Activated CD4-positive, alpha-beta T cell treated with anti-CD3 and anti-CD28 coated beads for 36 hours (primary cell): ENCODE measurements at regions not wholly inside any gene's neighbourhood (a gene's known extent, or its start where the extent isn't known, plus 50 kb on each side); places are given as distances from the start of the nearest gene placed in this dataset.
A peak's percentile ranks its signal among the peaks of the same experiment; 100 is the strongest.

ENCODE experiments used
- ATAC-seq: fragments of 200-7000 bp; cut with Tn5 transposase; one replicate; pipeline ENCODE4 v1.10.0; 2021; ENCODE audit warnings: mild to moderate bottlenecking, moderate library complexity
- CTCF ChIA-PET: fragments of 350-600 bp; sonication (Branson Sonifier 250); formaldehyde crosslinking; loops from one replicate; lab custom pipeline; 2021; ENCODE audit warnings: antibody characterized with exemption; lab: Charles Lee
- POLR2A ChIA-PET: fragments of 350-600 bp; sonication (Branson Sonifier 250); formaldehyde crosslinking; loops from one replicate; lab custom pipeline; 2021; ENCODE audit warnings: antibody characterized with exemption, inconsistent platforms; lab: Charles Lee
- DNase-seq: peaks from one replicate; pipeline ENCODE4 v3.0.0-alpha.2; 2020
- H3K27ac Mint-ChIP-seq: one replicate; pipeline ENCODE4 v1.8.0; 2021; ENCODE audit warnings: mixed read lengths
- H3K27me3 Mint-ChIP-seq: one replicate; pipeline ENCODE4 v1.8.0; 2021; ENCODE audit warnings: mixed read lengths
- H3K36me3 Mint-ChIP-seq: one replicate; pipeline ENCODE4 v1.8.0; 2021; ENCODE audit warnings: low read depth, mixed read lengths
- H3K4me1 Mint-ChIP-seq: one replicate; pipeline ENCODE4 v1.8.0; 2021; ENCODE audit warnings: mixed read lengths
- H3K4me3 Mint-ChIP-seq: one replicate; pipeline ENCODE4 v1.8.0; 2021; ENCODE audit warnings: mild to moderate bottlenecking, moderate library complexity, mixed read lengths
- H3K9me3 Mint-ChIP-seq: one replicate; pipeline ENCODE4 v1.8.0; 2021; ENCODE audit warnings: low read depth, mixed read lengths
- intact Hi-C, 2 experiments: fragments of 100-400 bp; cut with DNase I in 1 of 2; cut with micrococcal nuclease in 1 of 2; formaldehyde crosslinking; loops; one replicate each; pipeline versions ENCODE4 v1.14.2 to v1.15.1; 2022 to 2024; cut with DNase I, micrococcal nuclease

- DNase-seq, result no peak
- H3K4me1 Mint-ChIP-seq, result peaks cover 2% of the 10 kb centered on the region
- ATAC-seq, result no peak
- H3K9me3 Mint-ChIP-seq, result no peaks in the 10 kb centered on the region
- no peak overlapping the region for H3K4me3 Mint-ChIP-seq
- ChIA-PET POLR2A (no interaction called here), CTCF (no interaction called here)
- H3K27me3 Mint-ChIP-seq, result peaks cover 9% of the 10 kb centered on the region
- intact Hi-C loops, result no loop called here
- no peak overlapping the region for H3K27ac Mint-ChIP-seq
- H3K36me3 Mint-ChIP-seq, result no peaks in the 10 kb centered on the region
These were observed 303.6 kb upstream of the AKR1E2 start for GRCh38 chr10:4522296-4523000.

- ATAC-seq (no peak), DNase-seq (no peak)
- ChIA-PET POLR2A (no interaction called here), CTCF (no interaction called here)
- no peaks in the 10 kb centered on the region for H3K36me3 Mint-ChIP-seq
- peaks cover 3% of the 10 kb centered on the region for H3K9me3 Mint-ChIP-seq
- intact Hi-C loops, result no loop called here
- H3K27me3 Mint-ChIP-seq, result peaks cover 14% of the 10 kb centered on the region
- H3K4me3 Mint-ChIP-seq, result no peak overlapping the region
- no peak overlapping the region for H3K27ac Mint-ChIP-seq
- H3K4me1 Mint-ChIP-seq, result peaks cover 2% of the 10 kb centered on the region
These were observed 306.2 kb upstream of the AKR1E2 start for GRCh38 chr10:4519658-4520402.

- intact Hi-C loops, result no loop called here
- ATAC-seq (no peak), DNase-seq (no peak)
- H3K36me3 Mint-ChIP-seq, result no peaks in the 10 kb centered on the region
- H3K4me3 Mint-ChIP-seq, result no peak overlapping the region
- peaks cover 9% of the 10 kb centered on the region for H3K4me1 Mint-ChIP-seq
- POLR2A ChIA-PET, result no interaction called here
- CTCF ChIA-PET, result no interaction called here
- H3K27me3 Mint-ChIP-seq, result peaks cover 20% of the 10 kb centered on the region
- peaks cover 3% of the 10 kb centered on the region for H3K9me3 Mint-ChIP-seq
- H3K27ac Mint-ChIP-seq, result no peak overlapping the region
These were observed 308.3 kb upstream of the AKR1E2 start for GRCh38 chr10:4517746-4518145.

DNA sequence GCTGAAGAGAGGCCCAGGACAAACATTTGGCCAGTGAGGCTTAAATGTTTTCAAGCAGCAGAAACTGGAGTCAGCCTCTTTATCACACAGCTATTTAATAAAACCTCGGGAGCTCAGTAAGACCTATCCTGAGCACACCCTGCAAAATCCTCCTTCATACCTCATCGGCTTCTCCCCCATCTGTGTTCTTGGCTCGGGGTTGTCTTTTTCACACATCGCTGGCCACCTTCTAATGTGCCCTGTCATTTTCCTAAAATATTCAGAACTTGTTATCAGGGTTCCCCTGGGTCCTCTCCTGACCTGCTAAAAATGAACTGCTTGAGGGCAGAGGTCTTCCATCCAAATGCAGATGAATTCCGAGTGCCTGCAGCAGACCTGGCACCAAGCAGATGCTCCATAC is 310.3 kb upstream of the AKR1E2 start:
- POLR2A ChIA-PET, result no interaction called here
- no peak for ATAC-seq
- Mint-ChIP-seq H3K4me1 (peaks cover 9% of the 10 kb centered on the region), H3K9me3 (peaks cover 3% of the 10 kb centered on the region), H3K27ac (no peak overlapping the region), H3K27me3 (peaks cover 18% of the 10 kb centered on the region), H3K4me3 (no peak overlapping the region), H3K36me3 (no peaks in the 10 kb centered on the region)
- CTCF ChIA-PET, result no interaction called here
- no peak for DNase-seq
- intact Hi-C loops, result no loop called here

GRCh38 chr10:4514445-4515108 is 311.4 kb upstream of the AKR1E2 start:
- H3K27ac Mint-ChIP-seq, result no peak overlapping the region
- H3K9me3 Mint-ChIP-seq, result peaks cover 3% of the 10 kb centered on the region
- H3K36me3 Mint-ChIP-seq, result no peaks in the 10 kb centered on the region
- DNase-seq, result peak; percentile 21
- ChIA-PET POLR2A (no interaction called here), CTCF (interaction anchor here (1.1 kb wide), 1 partner anchor 175 kb away, joined by 3 read pairs; no protein-coding TSS in a partner anchor)
- peaks cover 7% of the 10 kb centered on the region for H3K4me1 Mint-ChIP-seq
- no peak overlapping the region for H3K4me3 Mint-ChIP-seq
- peaks cover 19% of the 10 kb centered on the region for H3K27me3 Mint-ChIP-seq
- intact Hi-C loops, result no loop called here
- ATAC-seq, result no peak

- no peak overlapping the region for H3K4me3 Mint-ChIP-seq
- H3K27ac Mint-ChIP-seq, result no peak overlapping the region
- ChIA-PET CTCF (no interaction called here), POLR2A (no interaction called here)
- peaks cover 12% of the 10 kb centered on the region for H3K27me3 Mint-ChIP-seq
- DNase-seq (peak; percentile 40), ATAC-seq (no peak)
- intact Hi-C loops, result loop anchor here in 1 of 2 experiments (2.0 kb wide), 1 partner anchor 144 kb away; no protein-coding TSS in a partner anchor
- peaks cover 3% of the 10 kb centered on the region for H3K9me3 Mint-ChIP-seq
- no peaks in the 10 kb centered on the region for H3K36me3 Mint-ChIP-seq
- H3K4me1 Mint-ChIP-seq, result peaks cover 7% of the 10 kb centered on the region
These were observed 313.3 kb upstream of the AKR1E2 start for GRCh38 chr10:4512671-4513240.

DNA sequence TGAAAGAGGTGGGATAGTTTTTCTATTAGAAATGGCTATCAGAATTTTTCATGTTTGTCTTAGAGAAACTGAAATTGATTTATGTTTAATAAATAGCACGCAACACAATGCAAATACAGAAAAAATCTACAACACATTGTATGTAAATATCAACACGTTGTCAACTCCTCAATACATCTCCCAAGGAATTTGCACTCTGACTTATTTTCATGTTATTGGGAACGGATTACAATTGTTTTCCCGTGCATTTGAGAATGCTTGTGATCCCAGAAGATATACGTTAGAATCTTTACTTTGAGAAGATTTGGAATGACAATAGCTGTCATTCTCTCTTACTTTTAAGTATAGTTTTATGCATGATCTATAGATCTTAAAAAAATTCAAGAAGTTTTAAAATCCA is 313.8 kb upstream of the AKR1E2 start:
- Mint-ChIP-seq H3K27me3 (peaks cover 12% of the 10 kb centered on the region), H3K4me1 (peaks cover 7% of the 10 kb centered on the region), H3K36me3 (no peaks in the 10 kb centered on the region), H3K27ac (no peak overlapping the region), H3K4me3 (no peak overlapping the region), H3K9me3 (peaks cover 1% of the 10 kb centered on the region)
- DNase-seq (no peak), ATAC-seq (no peak)
- intact Hi-C loops, result loop anchor here in 1 of 2 experiments (2.0 kb wide), 1 partner anchor 145 kb away; no protein-coding TSS in a partner anchor
- POLR2A ChIA-PET, result no interaction called here
- CTCF ChIA-PET, result no interaction called here

DNA sequence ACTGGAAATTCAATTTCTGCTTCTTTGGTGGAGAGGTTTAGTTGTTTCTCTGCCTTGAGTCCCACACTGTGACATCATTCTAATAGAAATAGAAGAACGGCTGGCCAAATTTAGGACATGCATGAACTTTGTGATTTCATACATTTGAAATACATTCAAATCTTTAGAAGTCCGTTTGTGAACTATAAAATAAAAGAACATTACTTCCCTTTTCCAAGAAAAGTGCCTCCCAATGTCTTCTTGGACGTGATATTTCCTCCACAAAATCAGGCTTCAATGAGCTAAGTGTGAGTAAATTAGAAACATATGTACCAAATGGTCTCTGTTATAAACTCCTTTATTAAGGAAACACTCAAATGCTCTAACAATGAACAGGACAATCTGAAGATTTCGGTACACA is 314.5 kb upstream of the AKR1E2 start:
- ChIA-PET CTCF (no interaction called here), POLR2A (no interaction called here)
- Mint-ChIP-seq H3K27ac (no peak overlapping the region), H3K9me3 (no peaks in the 10 kb centered on the region), H3K4me1 (peaks cover 7% of the 10 kb centered on the region), H3K36me3 (no peaks in the 10 kb centered on the region), H3K4me3 (no peak overlapping the region), H3K27me3 (peaks cover 12% of the 10 kb centered on the region)
- ATAC-seq, result no peak
- no peak for DNase-seq
- intact Hi-C loops, result no loop called here

DNA sequence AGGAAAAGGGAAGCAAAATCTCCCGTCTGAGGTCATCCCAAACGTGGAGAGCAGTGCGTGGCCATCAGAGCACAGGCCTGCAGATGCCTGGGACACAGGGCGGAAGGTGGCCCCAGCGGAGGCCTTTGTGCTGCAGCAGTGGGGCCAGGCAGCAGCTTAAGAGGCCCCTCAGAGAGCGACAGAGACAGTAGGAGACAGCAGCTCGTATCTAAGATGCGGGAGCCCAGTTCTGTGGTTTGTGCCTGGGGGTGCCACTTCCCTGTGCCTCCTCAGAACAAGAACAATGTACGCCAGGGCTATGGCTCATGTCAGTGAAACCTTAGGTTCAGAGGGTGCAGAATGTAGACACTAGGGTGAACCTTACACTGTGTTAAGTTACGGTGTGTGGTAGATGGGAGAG is 316.6 kb upstream of the AKR1E2 start:
- CTCF ChIA-PET, result no interaction called here
- no peak overlapping the region for H3K27ac Mint-ChIP-seq
- H3K27me3 Mint-ChIP-seq, result peaks cover 7% of the 10 kb centered on the region
- no peaks in the 10 kb centered on the region for H3K36me3 Mint-ChIP-seq
- POLR2A ChIA-PET, result no interaction called here
- H3K9me3 Mint-ChIP-seq, result no peaks in the 10 kb centered on the region
- no peak overlapping the region for H3K4me3 Mint-ChIP-seq
- no peak for ATAC-seq
- DNase-seq, result no peak
- intact Hi-C loops, result no loop called here
- peaks cover 4% of the 10 kb centered on the region for H3K4me1 Mint-ChIP-seq

DNA sequence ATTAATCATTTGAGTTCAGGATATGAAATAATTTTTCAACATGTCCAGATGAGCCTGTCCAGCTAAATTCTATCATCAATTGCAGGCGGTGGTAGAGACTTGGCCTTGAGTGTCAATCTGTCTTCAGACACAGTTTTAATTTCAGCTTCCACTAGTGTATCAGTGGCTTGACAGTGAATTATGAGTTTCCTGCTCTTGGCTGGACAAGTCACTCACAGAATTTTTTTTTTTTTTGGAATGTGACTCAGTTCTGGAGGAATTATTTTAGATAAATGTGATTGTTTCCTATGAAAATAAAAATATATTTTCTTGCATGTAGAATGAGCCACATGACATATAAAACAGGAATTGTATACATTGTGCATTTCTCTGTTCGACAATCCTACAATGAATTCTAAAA is 319.9 kb upstream of the AKR1E2 start:
- intact Hi-C loops, result no loop called here
- Mint-ChIP-seq H3K36me3 (no peaks in the 10 kb centered on the region), H3K27me3 (peaks cover 2% of the 10 kb centered on the region), H3K4me3 (no peak overlapping the region), H3K27ac (no peak overlapping the region), H3K9me3 (no peaks in the 10 kb centered on the region), H3K4me1 (no peaks in the 10 kb centered on the region)
- ATAC-seq, result no peak
- POLR2A ChIA-PET, result no interaction called here
- CTCF ChIA-PET, result no interaction called here
- no peak for DNase-seq

- Mint-ChIP-seq H3K4me1 (no peaks in the 10 kb centered on the region), H3K36me3 (no peaks in the 10 kb centered on the region), H3K4me3 (no peak overlapping the region), H3K9me3 (no peaks in the 10 kb centered on the region), H3K27ac (no peak overlapping the region), H3K27me3 (no peaks in the 10 kb centered on the region)
- CTCF ChIA-PET, result no interaction called here
- intact Hi-C loops, result no loop called here
- no peak for DNase-seq
- POLR2A ChIA-PET, result no interaction called here
- no peak for ATAC-seq
These were observed 321.5 kb upstream of the AKR1E2 start for GRCh38 chr10:4504550-4504949.
